ENCODE measurements at regions not wholly inside any gene's neighbourhood (a gene's known extent, or its start where the extent isn't known, plus 50 kb on each side); places are given as distances from the start of the nearest gene placed in this dataset.
"Not testable (repeated sequence)": the region's sequence is repeated elsewhere in the genome, so short reads cannot be mapped to it uniquely, and the experiment has no call there.

DNA sequence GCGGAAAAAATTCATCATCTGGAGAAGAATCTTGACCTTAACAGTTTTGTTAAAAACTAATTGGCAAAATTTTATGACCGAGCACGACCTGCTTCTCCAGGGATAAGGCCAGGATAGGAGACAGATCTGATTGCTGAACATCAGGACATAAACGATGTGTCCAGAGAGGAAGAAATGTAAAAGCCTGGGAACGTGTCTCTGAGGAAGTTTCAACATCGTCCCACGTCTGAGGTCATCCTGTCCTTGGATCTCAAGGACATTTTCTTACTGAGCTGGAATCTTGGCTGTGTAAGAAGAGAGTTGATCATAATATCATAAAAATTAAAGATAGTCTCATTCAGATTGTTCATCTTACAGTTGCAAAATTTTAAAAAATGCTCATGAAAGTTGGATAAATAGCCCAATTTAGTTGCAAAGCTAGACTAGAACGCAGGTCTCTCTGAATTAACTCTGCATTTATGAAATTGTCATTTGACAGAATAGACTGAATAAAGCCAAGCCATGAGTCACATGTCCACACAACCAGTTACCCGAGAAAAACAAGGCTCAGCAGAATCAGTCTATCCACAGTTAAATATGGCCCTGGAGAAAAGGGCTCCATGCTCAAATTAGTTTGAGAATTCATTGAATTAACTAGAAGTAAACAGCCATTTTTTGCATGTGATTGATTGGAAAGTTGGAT lies 120.0 kb upstream of the EGFR start:
- DNase-seq (ENCODE audit: low spot score), result no peak

- DNase-seq (ENCODE audit: low spot score), result no peak
Observed at GRCh38 chr7:54901840-54902239, 117.0 kb upstream of the EGFR start.

DNA sequence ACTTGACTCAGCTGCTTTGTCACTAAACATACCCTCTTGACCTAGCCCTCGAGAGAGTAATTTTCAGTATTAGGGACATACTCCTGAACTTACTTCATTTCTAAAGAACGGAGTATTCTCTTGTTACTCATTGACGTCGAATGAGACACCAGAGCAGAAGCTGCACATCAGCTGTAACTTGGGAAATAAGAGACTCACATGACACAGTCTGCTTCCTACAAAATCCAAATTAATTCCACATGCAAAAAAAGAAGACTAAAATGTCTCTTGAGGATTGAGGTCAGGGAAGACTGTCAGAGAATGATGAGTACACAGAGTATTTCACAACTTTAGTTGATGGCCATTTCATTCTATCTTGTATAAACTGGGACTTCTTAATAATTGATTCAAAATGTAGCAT lies 114.7 kb upstream of the EGFR start:
- no peak for DNase-seq (ENCODE audit: low spot score)

DNA sequence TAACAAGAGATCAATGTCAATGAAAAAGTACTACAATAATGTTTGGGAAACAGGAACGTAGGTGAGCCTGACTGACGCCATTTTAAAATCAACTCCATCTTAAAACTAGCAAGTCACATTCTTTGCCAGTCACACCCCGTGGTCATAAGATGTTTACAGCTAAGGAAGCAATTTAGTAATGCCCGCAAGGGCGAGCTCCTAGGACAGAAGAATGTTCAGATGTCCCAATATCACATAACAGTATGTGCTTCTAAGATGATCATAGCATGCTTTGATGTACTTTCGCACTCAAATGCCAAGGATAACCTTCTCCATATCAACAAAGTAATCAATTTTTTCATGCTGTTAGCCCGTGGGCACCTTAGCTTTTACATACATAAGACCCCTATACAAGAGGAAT lies 113.8 kb upstream of the EGFR start:
- no peak for DNase-seq (ENCODE audit: low spot score)

DNA sequence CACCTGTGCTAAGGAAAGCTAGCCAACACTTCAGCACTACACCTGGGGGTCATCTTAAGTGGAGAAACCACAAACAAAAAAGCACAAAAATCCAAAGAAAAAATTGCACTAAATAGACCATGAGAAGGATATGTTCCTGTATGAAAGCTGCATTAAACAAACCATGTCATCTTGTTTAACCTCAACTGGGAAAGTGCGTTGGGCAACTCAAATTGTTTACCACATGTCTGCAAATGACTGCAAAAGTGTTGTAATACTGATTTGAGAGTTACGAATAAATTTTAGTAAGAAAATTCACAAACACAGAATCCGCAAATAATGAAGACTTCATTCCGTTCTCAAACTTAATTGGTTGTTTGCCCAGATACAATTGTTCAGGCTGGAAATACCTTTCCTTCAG lies 111.9 kb upstream of the EGFR start:
- DNase-seq (ENCODE audit: low spot score), result no peak

DNA sequence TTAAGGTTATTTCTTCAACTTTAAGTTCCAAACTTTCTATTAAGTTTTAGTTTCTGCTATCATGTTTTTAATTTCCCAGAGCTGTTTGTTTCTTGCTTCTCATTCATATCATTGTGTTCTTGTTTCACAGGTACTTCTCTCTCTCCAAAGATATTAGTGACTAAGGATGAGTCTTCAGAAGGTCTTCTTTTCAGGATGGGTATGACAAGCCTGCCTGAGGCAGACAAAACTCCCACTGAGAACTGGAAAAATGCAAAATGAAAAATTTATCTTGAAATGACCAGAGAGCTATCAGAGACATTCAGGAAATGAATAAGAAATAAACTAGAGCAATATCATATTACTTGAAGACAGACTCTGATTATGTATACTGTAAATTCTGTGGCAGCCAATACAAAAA lies 110.8 kb upstream of the EGFR start:
- no peak for DNase-seq (ENCODE audit: low spot score)

DNA sequence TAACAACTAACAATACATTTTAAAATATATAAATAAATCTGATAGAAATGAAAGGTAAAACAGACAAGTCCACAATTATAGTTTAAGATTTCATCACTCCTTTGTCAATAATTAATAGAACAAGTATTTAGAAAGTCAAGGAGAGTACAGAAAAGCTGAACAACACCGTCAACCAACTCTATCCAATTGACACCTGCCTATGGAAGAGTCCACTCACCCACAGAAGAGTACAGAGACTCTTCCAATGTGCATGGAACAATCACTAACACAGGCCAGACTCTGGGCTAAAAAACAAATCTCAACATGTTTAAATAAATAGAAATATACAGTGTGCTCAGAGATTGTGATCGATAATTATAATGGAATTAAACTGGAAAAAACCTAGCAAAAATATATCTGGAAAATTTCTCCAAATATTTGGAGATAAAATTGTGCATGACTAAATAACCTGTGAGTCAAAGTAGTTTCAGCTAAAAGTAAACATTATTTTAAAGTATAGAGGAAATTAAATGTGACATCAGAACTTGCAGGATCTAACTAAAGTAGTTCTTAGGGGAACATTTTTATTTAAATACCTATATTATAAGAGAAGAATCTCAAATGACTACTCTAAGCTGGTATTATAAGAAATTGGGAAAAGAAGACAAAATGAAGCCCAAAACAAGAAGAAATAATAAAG lies 109.9 kb upstream of the EGFR start:
- DNase-seq (ENCODE audit: low spot score), result no peak

GRCh38 chr7:54915870-54916598 lies 102.8 kb upstream of the EGFR start:
- no peak for DNase-seq (ENCODE audit: low spot score)

DNA sequence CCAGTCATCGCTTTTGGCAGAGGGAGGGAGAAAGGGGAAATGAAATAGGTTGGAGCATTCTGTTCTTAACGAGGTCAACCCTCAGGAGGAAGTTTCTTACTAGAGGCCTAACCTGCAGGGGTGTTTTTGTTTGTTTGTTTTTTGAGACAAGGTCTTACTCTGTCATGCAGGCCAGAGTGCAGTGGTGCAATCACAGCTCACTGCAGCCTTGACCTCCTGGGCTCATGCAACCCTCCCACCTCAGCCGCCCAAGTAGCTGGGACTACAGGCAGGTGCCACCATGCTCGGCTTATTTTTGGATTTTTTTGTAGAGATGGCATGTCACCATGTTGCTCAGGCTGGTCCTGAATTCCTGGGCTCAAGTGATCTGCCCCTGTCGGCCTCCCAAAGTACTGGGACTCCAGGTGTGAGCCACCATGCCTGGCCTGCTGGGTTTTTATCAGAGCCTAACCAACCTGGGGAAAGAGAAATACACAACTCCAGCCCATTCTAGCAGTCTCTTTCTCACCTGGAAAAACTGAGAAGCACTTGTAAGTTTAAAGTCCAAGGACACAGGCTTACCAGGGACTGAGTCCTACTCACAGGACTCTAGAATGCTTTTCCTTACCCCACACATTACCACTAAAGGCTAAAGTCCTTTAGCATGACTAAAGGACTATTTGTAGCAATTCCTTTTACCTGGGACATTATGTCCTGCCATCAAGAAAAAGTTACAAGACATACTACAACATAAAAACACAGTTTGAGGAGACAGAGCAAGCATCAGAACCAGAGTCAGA lies 101.0 kb upstream of the EGFR start:
- DNase-seq (ENCODE audit: low spot score), result no peak

DNA sequence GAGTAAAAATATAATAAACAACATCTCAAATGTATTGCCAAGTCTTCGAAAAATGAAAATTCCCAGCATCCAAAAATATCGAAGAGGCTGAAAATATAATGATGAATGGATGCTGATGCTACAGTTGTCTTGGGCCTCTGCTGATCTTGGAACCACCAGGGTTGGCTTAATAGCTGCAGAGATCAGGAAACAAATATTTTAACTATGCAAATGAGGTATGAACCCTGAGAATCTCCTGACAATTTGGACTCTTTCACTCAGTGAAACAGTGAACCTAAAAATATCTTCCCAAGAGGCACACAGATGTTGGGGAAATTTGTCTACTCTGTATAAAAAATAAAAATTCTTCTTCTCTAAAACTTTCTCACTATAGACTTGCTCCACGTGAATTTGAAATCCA lies 97.7 kb upstream of the EGFR start:
- no peak for DNase-seq (ENCODE audit: low spot score)

GRCh38 chr7:54931532-54931931 lies 87.3 kb upstream of the EGFR start:
- DNase-seq (ENCODE audit: low spot score), result no peak

GRCh38 chr7:54932818-54933543 lies 85.8 kb upstream of the EGFR start:
- no peak for DNase-seq (ENCODE audit: low spot score)

DNA sequence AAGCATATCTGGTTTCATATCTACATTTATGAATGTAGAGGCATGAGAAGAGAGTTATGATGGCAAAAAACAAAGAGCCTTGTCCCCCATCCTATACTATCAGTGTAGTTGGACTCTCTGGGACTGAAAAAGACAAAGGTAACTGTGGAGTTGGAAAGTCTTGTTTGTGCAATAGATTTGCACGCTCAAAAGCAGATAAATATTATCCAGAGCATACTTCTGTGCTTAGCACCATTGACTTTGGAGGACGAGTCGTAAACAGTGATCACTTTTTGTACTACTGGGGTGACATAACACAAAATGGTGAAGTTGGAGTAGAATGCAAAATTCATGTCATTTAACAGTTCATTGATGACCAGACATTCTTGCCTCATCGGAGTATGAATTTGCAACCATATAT lies 85.2 kb upstream of the EGFR start:
- no peak for DNase-seq (ENCODE audit: low spot score)

DNA sequence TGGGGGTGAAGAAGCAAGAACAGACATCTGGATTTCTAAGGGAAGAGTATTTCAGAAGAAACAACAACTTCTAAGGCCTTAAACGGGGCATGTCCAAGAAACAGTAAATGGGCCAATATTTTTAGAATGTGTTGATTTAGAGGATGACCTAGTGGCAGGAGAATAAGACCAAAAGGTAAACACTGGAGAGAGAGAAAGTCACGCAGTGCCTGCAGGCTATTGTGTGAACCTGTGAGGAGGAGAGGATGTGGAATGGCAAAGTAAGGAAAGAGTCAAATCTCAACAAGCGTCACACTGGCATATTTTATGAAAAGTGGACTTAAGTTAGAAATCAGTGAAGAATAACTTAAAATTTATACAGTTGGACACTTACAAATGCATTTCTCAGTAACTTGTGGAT lies 78.1 kb upstream of the EGFR start:
- DNase-seq (ENCODE audit: low spot score), result no peak

DNA sequence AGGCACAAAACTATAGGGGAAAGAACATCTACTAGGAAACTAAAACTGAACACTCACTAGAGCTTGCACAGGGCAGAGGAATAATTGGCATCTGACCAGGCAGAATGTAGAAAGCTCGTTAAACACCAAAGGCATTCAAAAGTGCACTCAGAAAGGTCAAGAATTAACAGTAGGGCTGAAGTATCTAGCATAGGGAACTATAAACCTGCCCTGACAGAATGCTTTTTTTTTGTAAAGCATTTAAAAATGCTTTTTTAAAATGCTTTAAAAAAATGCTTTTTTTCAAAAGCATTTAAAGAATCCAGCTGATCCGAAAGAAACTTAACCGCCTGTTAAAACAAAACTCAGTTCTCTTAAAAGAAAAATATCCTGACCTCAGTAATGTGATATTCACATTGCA lies 74.6 kb upstream of the EGFR start:
- DNase-seq (ENCODE audit: low spot score), result no peak

- no peak for DNase-seq (ENCODE audit: low spot score)
Observed at GRCh38 chr7:54946271-54946670, 72.5 kb upstream of the EGFR start.

DNA sequence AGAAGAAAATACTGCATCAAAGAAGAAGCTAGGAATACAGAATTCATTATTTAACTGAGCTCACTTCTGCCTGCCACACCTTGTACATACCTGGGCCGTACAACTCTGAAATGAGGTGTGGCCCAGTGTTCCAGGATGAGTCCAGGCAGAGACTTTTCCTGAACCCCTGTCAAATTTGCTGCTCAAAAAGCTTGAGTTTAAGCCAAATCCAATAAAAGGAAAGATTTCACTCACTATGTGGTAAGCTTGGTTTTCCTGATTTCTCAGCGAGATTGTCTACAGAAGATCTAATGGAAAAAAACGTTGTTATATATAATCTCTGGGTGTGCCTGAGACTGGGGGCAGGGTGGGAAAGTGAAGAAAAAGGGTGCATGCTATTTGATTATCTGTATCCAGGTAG lies 72.1 kb upstream of the EGFR start:
- no peak for DNase-seq (ENCODE audit: low spot score)

DNA sequence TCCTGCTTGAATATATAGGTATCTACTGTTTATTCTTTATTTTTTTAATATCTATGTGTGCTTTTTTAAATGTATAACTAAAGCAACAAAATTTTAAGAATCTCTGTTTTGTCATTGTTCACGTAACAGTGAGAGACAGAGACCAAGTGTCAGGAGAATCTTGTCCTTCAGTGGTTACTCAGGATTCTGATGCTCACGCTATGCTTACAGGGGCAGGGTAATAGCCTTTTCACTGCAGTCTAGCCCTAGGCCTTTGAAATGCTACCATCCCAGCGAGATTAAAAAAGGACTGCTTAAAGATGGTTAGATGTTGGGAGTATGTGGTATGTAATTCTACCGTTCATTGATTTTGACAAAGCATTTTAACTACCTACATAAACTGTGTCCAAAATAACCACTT lies 71.6 kb upstream of the EGFR start:
- no peak for DNase-seq (ENCODE audit: low spot score)

DNA sequence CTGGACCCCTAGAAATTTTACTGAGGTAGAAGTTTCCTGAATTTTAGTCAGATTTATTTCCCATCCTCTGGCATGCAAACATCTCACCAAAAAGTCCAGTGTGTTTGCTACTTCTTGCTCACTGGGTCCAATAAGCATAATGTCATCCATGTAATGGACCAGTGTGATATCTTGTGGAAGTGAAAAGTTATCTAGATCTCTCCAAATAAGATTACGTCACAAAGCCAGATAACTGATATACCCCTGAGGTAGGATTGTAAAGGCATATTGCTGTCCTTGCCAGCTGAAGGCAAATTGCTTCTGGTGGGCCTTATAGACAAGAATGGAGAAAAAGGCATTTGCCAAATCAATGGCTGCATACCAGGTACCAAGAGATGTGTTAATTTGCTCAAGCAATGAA lies 69.3 kb upstream of the EGFR start:
- DNase-seq (ENCODE audit: low spot score), result not testable (repeated sequence)

GRCh38 chr7:54955296-54955695 lies 63.5 kb upstream of the EGFR start:
- no peak for DNase-seq (ENCODE audit: low spot score)

DNA sequence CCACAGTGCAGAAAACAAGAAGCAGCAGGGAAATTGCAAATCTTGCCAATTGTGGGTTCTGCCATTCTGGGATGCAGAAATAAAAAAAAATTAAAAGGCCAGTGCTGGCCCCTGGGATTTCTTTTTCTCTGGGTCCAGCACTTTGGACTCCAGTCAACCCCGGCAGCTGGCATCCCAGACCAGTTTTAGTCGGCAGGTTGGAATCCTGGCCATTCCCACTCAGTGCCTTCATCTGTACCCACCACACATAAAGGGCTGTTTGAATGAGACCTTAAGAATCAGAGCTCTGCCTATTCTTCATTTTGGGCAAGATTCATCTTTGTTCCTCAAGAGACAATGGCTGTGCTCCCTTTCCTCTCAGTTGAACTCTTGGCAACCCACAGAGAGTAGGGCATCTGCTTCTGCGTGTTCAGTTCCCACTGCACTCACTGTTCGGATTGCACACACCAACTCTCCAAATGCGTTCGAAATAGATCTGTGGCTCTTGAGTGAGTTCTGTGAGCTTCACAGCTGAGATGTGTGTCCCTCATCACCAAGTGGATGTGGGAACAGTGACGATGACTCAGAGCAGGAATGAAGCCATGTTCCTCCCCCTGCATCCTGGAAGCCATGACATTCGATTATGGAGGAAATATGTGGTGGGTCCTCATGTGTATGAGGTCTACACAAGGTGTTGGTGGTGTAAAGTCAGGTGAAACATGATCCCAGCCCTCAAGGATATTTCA lies 63.0 kb upstream of the EGFR start:
- DNase-seq (ENCODE audit: low spot score), result no peak
